Progenitor cell of endocrine pancreas (in vitro differentiated cells): ENCODE measurements at regions not wholly inside any gene's neighbourhood (a gene's known extent, or its start where the extent isn't known, plus 50 kb on each side); places are given as distances from the start of the nearest gene placed in this dataset.

ENCODE experiments used
- DNase-seq: peaks from one replicate; pipeline ENCODE4 v3.0.0; 2021; ENCODE audit warnings: low spot score; ENCODE audit not compliant: unreplicated experiment
- H3K27ac Mint-ChIP-seq: 2 replicates; pipeline ENCODE4 v1.8.0; 2021; ENCODE audit warnings: mild to moderate bottlenecking, moderate library complexity, mixed read lengths
- H3K27me3 Mint-ChIP-seq: 2 replicates; pipeline ENCODE4 v1.8.0; 2021; ENCODE audit warnings: mixed read lengths
- H3K36me3 Mint-ChIP-seq: 2 replicates; pipeline ENCODE4 v1.8.0; 2022; ENCODE audit warnings: mixed read lengths; ENCODE audit not compliant: insufficient read depth
- H3K4me1 Mint-ChIP-seq: 2 replicates; pipeline ENCODE4 v1.8.0; 2021; ENCODE audit warnings: low read depth, mixed read lengths
- H3K4me3 Mint-ChIP-seq: 2 replicates; pipeline ENCODE4 v1.8.0; 2021; ENCODE audit warnings: low read depth, mild to moderate bottlenecking, moderate library complexity, mixed read lengths
- H3K9me3 Mint-ChIP-seq: 2 replicates; pipeline ENCODE4 v1.8.0; 2021; ENCODE audit warnings: low read depth, mixed read lengths
- TF ChIP-seq, protein P1 (sequence below): fragments of 200-600 bp; sonication (generic); IDR thresholded peaks from one replicate; pipeline ENCODE4 v1.5.0; 2021; ENCODE audit warnings: antibody characterized with exemption, mild to moderate bottlenecking; ENCODE audit not compliant: unreplicated experiment

DNA sequence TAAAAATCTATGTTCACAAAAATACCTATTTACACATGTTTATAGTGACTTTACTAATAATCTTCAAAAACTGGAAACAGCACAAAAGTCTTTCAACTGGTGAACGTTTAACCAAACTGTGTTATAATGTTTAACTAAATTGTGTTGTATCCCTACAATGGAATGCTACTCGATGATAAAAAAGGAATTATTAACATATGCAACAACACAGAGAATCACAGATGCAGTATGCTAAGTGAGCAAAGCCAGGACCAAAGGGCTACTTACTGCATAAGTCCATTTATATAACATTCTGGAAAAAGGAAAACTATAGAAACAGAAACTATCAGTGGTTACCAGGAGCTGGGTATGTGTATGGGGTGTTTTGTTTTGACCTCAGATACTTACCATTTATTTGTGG is 602.2 kb upstream of the BTBD3 start:
- Mint-ChIP-seq H3K4me3 (no peak overlapping the region), H3K27ac (no peak overlapping the region), H3K4me1 (no peaks in the 10 kb centered on the region), H3K27me3 (no peaks in the 10 kb centered on the region), H3K9me3 (peaks cover 19% of the 10 kb centered on the region), H3K36me3 (no peaks in the 10 kb centered on the region)
- DNase-seq, result no peak
- TF ChIP-seq, protein P1, sequence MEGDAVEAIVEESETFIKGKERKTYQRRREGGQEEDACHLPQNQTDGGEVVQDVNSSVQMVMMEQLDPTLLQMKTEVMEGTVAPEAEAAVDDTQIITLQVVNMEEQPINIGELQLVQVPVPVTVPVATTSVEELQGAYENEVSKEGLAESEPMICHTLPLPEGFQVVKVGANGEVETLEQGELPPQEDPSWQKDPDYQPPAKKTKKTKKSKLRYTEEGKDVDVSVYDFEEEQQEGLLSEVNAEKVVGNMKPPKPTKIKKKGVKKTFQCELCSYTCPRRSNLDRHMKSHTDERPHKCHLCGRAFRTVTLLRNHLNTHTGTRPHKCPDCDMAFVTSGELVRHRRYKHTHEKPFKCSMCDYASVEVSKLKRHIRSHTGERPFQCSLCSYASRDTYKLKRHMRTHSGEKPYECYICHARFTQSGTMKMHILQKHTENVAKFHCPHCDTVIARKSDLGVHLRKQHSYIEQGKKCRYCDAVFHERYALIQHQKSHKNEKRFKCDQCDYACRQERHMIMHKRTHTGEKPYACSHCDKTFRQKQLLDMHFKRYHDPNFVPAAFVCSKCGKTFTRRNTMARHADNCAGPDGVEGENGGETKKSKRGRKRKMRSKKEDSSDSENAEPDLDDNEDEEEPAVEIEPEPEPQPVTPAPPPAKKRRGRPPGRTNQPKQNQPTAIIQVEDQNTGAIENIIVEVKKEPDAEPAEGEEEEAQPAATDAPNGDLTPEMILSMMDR, result no peak

DNA sequence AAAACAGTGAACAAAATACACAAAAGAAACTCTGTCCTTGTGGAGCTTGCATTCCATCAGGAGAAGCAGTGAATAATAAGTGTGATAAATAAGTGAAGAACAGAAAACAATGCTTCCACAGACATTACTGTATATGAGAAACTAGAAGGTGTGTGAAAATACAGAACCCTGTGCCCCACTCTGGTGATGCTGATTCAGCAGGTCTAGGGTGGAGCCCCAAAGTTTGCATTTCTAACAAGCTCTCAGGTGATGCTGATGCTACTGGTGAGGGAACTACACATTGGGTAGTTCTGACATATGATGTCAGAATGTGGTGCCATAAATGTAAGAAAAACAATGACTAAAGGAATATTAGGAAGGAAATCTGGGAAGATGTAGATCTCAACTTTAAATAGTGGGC is 601.4 kb upstream of the BTBD3 start:
- TF ChIP-seq, protein P1, result no peak
- no peak for DNase-seq
- H3K4me3 Mint-ChIP-seq, result no peak overlapping the region
- H3K27ac Mint-ChIP-seq, result no peak overlapping the region
- peaks cover 23% of the 10 kb centered on the region for H3K9me3 Mint-ChIP-seq
- H3K4me1 Mint-ChIP-seq, result no peaks in the 10 kb centered on the region
- H3K27me3 Mint-ChIP-seq, result no peaks in the 10 kb centered on the region
- no peaks in the 10 kb centered on the region for H3K36me3 Mint-ChIP-seq

DNA sequence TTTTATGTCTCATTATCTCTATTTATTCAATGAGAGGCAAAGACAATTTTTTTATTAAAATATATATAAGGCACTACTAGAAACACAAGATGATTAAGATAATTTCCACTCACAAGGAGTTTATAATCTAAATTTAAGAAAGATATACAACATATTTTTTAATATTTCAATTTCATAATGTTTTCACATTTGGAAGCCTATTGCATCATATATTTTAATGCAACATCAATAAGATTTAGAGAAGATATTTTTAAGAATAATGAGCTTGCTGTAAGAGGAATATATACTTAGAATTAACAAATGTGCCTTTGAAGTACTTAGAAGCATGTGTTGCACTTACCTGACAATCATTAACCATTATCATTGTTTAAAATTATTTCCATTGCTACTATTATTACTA is 597.7 kb upstream of the BTBD3 start:
- no peaks in the 10 kb centered on the region for H3K27me3 Mint-ChIP-seq
- H3K4me3 Mint-ChIP-seq, result no peak overlapping the region
- TF ChIP-seq, protein P1, result no peak
- H3K9me3 Mint-ChIP-seq, result peaks cover 36% of the 10 kb centered on the region
- H3K27ac Mint-ChIP-seq, result no peak overlapping the region
- DNase-seq, result no peak
- H3K36me3 Mint-ChIP-seq, result no peaks in the 10 kb centered on the region
- H3K4me1 Mint-ChIP-seq, result no peaks in the 10 kb centered on the region

DNA sequence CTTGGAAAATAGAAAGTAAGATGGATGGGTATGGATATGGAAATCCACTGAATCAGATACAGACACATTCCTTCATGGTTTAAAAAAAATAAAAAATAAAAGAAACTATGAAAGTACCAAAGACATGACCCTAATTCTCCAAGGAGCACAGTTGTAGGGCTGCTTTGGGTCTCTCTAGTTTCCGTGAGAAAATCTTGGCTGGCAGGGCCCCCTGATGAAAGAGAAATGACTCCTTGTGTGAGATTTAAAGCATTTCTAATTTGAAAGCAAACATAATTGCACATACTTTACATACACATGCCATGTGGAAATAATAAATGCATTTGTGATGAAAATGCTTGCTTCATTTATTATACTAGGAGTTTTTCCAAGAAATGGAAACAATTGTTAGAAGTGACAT is 593.9 kb upstream of the BTBD3 start:
- Mint-ChIP-seq H3K27me3 (no peaks in the 10 kb centered on the region), H3K27ac (no peak overlapping the region), H3K4me3 (no peak overlapping the region), H3K36me3 (no peaks in the 10 kb centered on the region), H3K9me3 (peaks cover 21% of the 10 kb centered on the region), H3K4me1 (no peaks in the 10 kb centered on the region)
- no peak for DNase-seq
- TF ChIP-seq, protein P1, result no peak

DNA sequence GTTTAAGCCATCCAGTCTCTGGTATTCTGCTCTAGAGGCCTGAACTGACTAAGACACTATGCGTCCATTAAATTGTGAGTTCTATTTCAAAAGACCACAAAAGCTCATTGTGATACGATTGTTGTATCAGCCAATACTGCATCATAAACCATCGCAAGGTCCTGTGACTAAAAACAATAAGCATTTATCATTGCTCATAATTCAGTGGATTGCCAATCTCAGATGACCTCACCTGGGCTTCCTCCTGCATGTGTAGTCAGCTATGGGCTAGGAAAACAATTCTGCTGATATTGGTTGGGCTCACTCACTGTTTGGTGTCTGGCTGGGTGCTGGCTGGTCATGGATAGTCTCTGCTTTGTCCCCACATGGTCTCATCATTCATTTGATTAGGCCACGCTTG is 592.7 kb upstream of the BTBD3 start:
- H3K27me3 Mint-ChIP-seq, result no peaks in the 10 kb centered on the region
- TF ChIP-seq, protein P1, result no peak
- DNase-seq, result no peak
- H3K36me3 Mint-ChIP-seq, result no peaks in the 10 kb centered on the region
- H3K9me3 Mint-ChIP-seq, result peaks cover 21% of the 10 kb centered on the region
- no peak overlapping the region for H3K4me3 Mint-ChIP-seq
- no peaks in the 10 kb centered on the region for H3K4me1 Mint-ChIP-seq
- no peak overlapping the region for H3K27ac Mint-ChIP-seq
